ENCODE measurements at regions not wholly inside any gene's neighbourhood (a gene's known extent, or its start where the extent isn't known, plus 50 kb on each side); places are given as distances from the start of the nearest gene placed in this dataset.

DNA sequence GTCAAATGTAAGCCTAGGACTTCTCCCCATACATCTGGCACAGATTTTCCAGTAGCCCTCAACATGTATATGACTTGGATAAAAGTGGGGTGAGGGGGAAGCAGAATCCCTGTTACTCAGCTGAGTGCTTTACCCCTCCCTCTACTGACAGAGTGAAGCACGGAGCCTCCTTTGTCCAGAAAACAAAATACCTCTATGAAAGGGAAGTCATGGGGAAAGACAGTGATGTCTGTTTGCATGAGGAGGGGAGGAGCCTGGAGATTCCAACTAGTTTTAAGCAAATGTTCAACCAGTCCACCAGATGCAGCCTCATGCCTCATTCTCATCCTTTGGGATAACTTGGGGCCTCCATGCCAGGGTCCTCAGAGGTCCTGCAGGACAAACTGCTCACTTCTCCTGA lies 203.9 kb downstream of the SMAD2 start:
- no peak for DNase-seq (ENCODE audit: low spot score in 2 of 2)
- no peak overlapping the region for H3K4me3 ChIP-seq

DNA sequence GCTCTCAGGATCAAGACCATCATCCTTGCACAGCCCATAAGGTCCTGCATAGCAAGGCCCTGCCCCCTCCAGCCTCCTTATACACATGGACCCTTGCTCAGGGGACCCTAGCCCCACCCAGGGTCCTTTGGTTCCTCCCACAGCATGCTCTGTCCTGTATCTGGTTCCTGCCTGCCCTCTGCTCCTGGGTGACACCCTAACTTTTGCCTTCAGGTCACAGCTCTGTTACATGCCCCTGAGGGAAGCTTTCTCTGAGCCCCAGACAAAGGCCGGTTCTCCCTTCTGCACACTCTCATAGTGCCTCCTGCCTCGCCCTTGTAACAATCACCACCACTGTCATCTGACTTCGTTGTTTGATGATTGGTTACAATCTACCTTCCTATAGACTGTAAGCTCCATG lies 204.8 kb downstream of the SMAD2 start:
- intact Hi-C loops (cut with DNase I): no loop called here
- H3K4me1 ChIP-seq: no peaks in the 10 kb centered on the region
- H3K9me3 ChIP-seq: no peaks in the 10 kb centered on the region
- TF ChIP-seq, protein P1, sequence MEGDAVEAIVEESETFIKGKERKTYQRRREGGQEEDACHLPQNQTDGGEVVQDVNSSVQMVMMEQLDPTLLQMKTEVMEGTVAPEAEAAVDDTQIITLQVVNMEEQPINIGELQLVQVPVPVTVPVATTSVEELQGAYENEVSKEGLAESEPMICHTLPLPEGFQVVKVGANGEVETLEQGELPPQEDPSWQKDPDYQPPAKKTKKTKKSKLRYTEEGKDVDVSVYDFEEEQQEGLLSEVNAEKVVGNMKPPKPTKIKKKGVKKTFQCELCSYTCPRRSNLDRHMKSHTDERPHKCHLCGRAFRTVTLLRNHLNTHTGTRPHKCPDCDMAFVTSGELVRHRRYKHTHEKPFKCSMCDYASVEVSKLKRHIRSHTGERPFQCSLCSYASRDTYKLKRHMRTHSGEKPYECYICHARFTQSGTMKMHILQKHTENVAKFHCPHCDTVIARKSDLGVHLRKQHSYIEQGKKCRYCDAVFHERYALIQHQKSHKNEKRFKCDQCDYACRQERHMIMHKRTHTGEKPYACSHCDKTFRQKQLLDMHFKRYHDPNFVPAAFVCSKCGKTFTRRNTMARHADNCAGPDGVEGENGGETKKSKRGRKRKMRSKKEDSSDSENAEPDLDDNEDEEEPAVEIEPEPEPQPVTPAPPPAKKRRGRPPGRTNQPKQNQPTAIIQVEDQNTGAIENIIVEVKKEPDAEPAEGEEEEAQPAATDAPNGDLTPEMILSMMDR (IDR thresholded peaks at IDR 0.05): no peak
- no peak for DNase-seq (ENCODE audit: low spot score in 2 of 2)
- H3K27me3 ChIP-seq: no peaks in the 10 kb centered on the region
- no peak overlapping the region for H3K4me3 ChIP-seq
- H3K27ac ChIP-seq: no peak overlapping the region
- H3K36me3 ChIP-seq: no peaks in the 10 kb centered on the region

More for the DNA sequence above, 203.9 kb downstream of the SMAD2 start:
- H3K27me3 ChIP-seq: no peaks in the 10 kb centered on the region
- H3K4me1 ChIP-seq: no peaks in the 10 kb centered on the region
- intact Hi-C loops (cut with DNase I): no loop called here
- TF ChIP-seq, protein P1 (IDR thresholded peaks at IDR 0.05): no peak
- H3K27ac ChIP-seq: no peak overlapping the region
- no peaks in the 10 kb centered on the region for H3K36me3 ChIP-seq
- no peaks in the 10 kb centered on the region for H3K9me3 ChIP-seq

DNA sequence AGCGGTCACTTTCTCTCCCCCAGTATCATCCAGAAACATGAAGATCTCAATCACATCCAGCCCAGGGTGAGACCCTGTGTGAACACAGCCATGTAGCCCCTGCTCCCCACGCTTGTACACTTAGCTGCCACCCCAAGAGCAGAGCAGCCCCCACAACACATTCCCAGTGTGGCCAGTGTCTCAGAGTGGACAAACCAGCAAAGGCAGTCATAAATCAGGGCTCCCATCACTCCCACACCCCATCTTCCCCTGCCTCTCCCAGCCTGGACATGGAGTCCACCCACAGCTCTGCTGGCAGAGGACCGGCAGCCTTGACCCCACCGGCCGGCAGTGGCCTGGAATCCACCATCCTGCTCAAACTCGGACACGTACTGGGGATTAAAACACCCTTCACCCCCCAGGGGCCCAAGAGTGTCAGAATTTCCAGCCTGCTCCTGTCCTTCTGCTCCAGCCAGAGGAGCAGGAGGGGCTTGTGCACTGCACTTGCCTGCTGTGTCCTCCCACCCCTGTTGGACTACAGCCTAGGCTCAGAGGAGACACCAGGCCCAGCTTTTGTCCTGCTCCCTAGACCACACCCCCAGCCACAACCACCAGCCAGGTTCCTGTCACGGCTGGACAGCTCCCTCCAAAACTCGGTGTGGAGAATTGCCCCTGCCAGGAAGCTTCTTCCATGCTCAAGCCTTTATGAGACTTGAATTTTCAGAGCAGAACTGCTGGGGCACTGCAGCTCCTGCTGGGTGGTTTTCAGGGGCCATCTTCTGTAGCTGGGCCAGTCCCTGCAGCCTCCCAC lies 206.1 kb downstream of the SMAD2 start:
- intact Hi-C loops (cut with DNase I): no loop called here
- no peak for DNase-seq (ENCODE audit: low spot score in 2 of 2)
- TF ChIP-seq, protein P1 (IDR thresholded peaks at IDR 0.05): no peak

GRCh38 chr18:47721876-47722275 lies 208.6 kb downstream of the SMAD2 start:
- no peaks in the 10 kb centered on the region for H3K36me3 ChIP-seq
- no peak for DNase-seq (ENCODE audit: low spot score in 2 of 2)
- H3K27ac ChIP-seq: no peak overlapping the region
- TF ChIP-seq, protein P1 (IDR thresholded peaks at IDR 0.05): no peak
- intact Hi-C loops (cut with DNase I): no loop called here
- H3K4me3 ChIP-seq: no peak overlapping the region
- H3K27me3 ChIP-seq: no peaks in the 10 kb centered on the region
- H3K9me3 ChIP-seq: no peaks in the 10 kb centered on the region
- H3K4me1 ChIP-seq: no peaks in the 10 kb centered on the region

More for the DNA sequence above, 206.1 kb downstream of the SMAD2 start:
- H3K27me3 ChIP-seq: no peaks in the 10 kb centered on the region
- H3K9me3 ChIP-seq: no peaks in the 10 kb centered on the region
- no peaks in the 10 kb centered on the region for H3K4me1 ChIP-seq
- H3K4me3 ChIP-seq: no peak overlapping the region
- no peak overlapping the region for H3K27ac ChIP-seq
- H3K36me3 ChIP-seq: no peaks in the 10 kb centered on the region

DNA sequence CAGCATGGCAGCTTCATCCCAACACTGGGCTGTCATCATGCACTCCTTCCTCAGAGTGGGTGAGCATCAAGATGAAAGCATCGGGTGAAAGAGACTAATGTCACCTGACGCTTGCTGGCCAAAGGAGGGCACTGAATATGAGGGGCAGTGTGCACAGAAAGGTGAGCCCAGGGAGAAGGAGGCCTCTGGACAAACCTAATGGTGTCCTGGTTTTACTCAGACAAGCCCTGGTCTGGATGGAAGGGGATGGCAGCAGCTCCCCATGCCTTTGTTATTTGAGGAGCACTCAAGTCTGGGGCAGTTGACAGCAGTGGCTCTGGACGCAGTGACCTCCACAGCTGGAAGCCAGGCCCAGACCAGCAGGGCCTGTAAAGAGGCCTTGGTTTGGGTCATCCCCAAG lies 209.7 kb downstream of the SMAD2 start:
- H3K9me3 ChIP-seq: no peaks in the 10 kb centered on the region
- no peak overlapping the region for H3K4me3 ChIP-seq
- no peaks in the 10 kb centered on the region for H3K27me3 ChIP-seq
- H3K27ac ChIP-seq: no peak overlapping the region
- H3K36me3 ChIP-seq: no peaks in the 10 kb centered on the region
- DNase-seq (ENCODE audit: low spot score in 2 of 2): no peak
- intact Hi-C loops (cut with DNase I): no loop called here
- TF ChIP-seq, protein P1 (IDR thresholded peaks at IDR 0.05): no peak
- no peaks in the 10 kb centered on the region for H3K4me1 ChIP-seq

Measured in ascending aorta (tissue), 2 donors.